Uterus (tissue), 3 donors: ENCODE measurements at regions not wholly inside any gene's neighbourhood (a gene's known extent, or its start where the extent isn't known, plus 50 kb on each side); places are given as distances from the start of the nearest gene placed in this dataset.

ENCODE experiments used
- DNase-seq, 2 donors: peaks; one replicate each; pipeline ENCODE4 v3.0.0-alpha.2; 2019 to 2020
- H3K27ac ChIP-seq, 2 donors: fragments of 200-600 bp; sonication (generic); 1 replicate in 1 of 2; 2 replicates in 1 of 2; pipeline ENCODE4 v1.5.1; 2016 to 2018
- H3K27me3 ChIP-seq, 2 donors: fragments of 200-600 bp; sonication (generic); one replicate each; pipeline ENCODE4 v1.5.1; 2018 to 2019; ENCODE audit warnings: control low read depth in 1 of 2
- H3K36me3 ChIP-seq, 2 donors: fragments of 200-600 bp; sonication (generic); one replicate each; pipeline ENCODE4 v1.5.1; 2019; ENCODE audit warnings: control low read depth in 1 of 2
- H3K4me1 ChIP-seq, 2 donors: fragments of 200-600 bp; sonication (generic); one replicate each; pipeline ENCODE4 v1.5.1; 2018 to 2019; ENCODE audit warnings: control low read depth in 1 of 2
- H3K4me3 ChIP-seq, 2 donors: fragments of 200-600 bp; sonication (generic); 1 replicate in 1 of 2; 2 replicates in 1 of 2; pipeline ENCODE4 v1.5.1; 2018 to 2019; ENCODE audit warnings: mild to moderate bottlenecking in 1 of 2
- H3K9me3 ChIP-seq, 2 donors: fragments of 200-600 bp; sonication (generic); one replicate each; pipeline ENCODE4 v1.5.1; 2019; ENCODE audit warnings: control low read depth in 1 of 2
- POLR2A ChIP-seq, 2 donors: fragments of 450-650 bp; IDR thresholded peaks; one replicate each; pipeline ENCODE4 v1.6.1; 2016; ENCODE audit warnings: antibody characterized with exemption in 2 of 2, mild to moderate bottlenecking in 1 of 2, moderate library complexity in 1 of 2
- intact Hi-C: fragments of 100-400 bp; cut with DNase I; formaldehyde crosslinking; loops from one replicate; pipeline ENCODE4 v1.15.1; 2023; ENCODE audit warnings: low total_unique reads
- TF ChIP-seq, protein P1 (sequence below), 4 experiments: fragments of 200-600 bp in 2 of 4; fragments of 450-650 bp in 2 of 4; sonication (generic) in 2 of 4; IDR thresholded peaks; one replicate each; pipeline ENCODE4 v1.5.1; 2016 to 2019; ENCODE audit warnings: antibody characterized with exemption in 4 of 4, mild to moderate bottlenecking in 2 of 4, moderate library complexity in 1 of 4
- donor health status: DM: yes; HTN: yes; CAD: no.

- Histone ChIP-seq H3K9me3 (no peaks in the 10 kb centered on the region), H3K27ac (no peak overlapping the region), H3K27me3 (no peaks in the 10 kb centered on the region), H3K36me3 (no peaks in the 10 kb centered on the region), H3K4me3 (no peak overlapping the region), H3K4me1 (no peaks in the 10 kb centered on the region)
- DNase-seq, result no peak
- intact Hi-C loops, result no loop called here
- no peak for TF ChIP-seq POLR2A (IDR thresholded peaks at IDR 0.05)
- TF ChIP-seq, protein P1, sequence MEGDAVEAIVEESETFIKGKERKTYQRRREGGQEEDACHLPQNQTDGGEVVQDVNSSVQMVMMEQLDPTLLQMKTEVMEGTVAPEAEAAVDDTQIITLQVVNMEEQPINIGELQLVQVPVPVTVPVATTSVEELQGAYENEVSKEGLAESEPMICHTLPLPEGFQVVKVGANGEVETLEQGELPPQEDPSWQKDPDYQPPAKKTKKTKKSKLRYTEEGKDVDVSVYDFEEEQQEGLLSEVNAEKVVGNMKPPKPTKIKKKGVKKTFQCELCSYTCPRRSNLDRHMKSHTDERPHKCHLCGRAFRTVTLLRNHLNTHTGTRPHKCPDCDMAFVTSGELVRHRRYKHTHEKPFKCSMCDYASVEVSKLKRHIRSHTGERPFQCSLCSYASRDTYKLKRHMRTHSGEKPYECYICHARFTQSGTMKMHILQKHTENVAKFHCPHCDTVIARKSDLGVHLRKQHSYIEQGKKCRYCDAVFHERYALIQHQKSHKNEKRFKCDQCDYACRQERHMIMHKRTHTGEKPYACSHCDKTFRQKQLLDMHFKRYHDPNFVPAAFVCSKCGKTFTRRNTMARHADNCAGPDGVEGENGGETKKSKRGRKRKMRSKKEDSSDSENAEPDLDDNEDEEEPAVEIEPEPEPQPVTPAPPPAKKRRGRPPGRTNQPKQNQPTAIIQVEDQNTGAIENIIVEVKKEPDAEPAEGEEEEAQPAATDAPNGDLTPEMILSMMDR (IDR thresholded peaks at IDR 0.05), result no peak
These were observed 523.1 kb upstream of the HS6ST1 start for GRCh38 chr2:128841803-128842202.

GRCh38 chr2:128867311-128867710 is 548.6 kb upstream of the HS6ST1 start:
- no peak for DNase-seq
- no peaks in the 10 kb centered on the region for H3K27me3 ChIP-seq
- intact Hi-C loops, result no loop called here
- no peak overlapping the region for H3K27ac ChIP-seq
- TF ChIP-seq POLR2A (IDR thresholded peaks at IDR 0.05), result no peak
- TF ChIP-seq, protein P1 (IDR thresholded peaks at IDR 0.05), result no peak
- no peak overlapping the region for H3K4me3 ChIP-seq
- H3K4me1 ChIP-seq, result no peaks in the 10 kb centered on the region
- no peaks in the 10 kb centered on the region for H3K36me3 ChIP-seq
- no peaks in the 10 kb centered on the region for H3K9me3 ChIP-seq

DNA sequence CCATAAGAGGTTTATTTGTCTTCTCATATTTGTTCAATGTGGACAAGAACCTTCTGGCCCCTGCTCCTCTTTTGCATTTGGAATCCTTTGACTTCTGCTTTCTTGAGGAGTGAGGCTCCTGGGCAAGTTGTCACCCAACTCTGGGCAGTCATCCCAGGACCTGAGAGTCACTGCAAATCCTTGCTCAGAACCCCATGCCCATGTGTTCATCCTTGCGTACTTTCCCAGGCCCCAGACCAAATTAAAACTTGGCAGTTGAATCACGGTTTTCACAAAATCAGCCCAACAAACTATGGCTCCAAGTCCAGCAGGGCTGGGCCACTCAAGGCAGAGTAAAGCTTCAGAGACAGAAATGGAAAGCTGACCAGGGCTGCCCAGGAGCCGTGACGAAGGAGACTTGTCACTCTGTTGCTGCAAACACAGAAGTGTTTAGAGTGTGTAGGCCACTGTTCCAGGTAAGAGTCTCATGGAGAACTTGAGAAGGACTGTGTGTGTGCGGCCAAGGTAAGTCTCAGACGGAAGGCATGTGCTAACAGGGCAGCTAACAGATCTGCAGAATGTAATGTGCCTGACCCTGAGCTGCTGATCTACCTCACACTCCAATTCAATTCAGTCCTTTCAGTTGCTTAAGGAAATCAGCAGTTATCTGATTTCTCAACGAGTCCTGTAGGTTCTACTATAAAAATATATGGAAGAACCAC is 549.4 kb upstream of the HS6ST1 start:
- Histone ChIP-seq H3K9me3 (no peaks in the 10 kb centered on the region), H3K4me3 (no peak overlapping the region), H3K27ac (no peak overlapping the region), H3K36me3 (no peaks in the 10 kb centered on the region), H3K27me3 (no peaks in the 10 kb centered on the region), H3K4me1 (no peaks in the 10 kb centered on the region)
- DNase-seq, result no peak
- intact Hi-C loops, result no loop called here
- TF ChIP-seq POLR2A (IDR thresholded peaks at IDR 0.05), result no peak
- TF ChIP-seq, protein P1 (IDR thresholded peaks at IDR 0.05), result no peak

- Histone ChIP-seq H3K4me1 (no peaks in the 10 kb centered on the region), H3K27me3 (no peaks in the 10 kb centered on the region), H3K4me3 (no peak overlapping the region), H3K36me3 (no peaks in the 10 kb centered on the region), H3K27ac (no peak overlapping the region), H3K9me3 (no peaks in the 10 kb centered on the region)
- no peak for TF ChIP-seq POLR2A (IDR thresholded peaks at IDR 0.05)
- TF ChIP-seq, protein P1 (IDR thresholded peaks at IDR 0.05), result no peak
- intact Hi-C loops, result no loop called here
- no peak for DNase-seq
These were observed 550.3 kb upstream of the HS6ST1 start for GRCh38 chr2:128868686-128869551.

- H3K27me3 ChIP-seq, result no peaks in the 10 kb centered on the region
- H3K4me3 ChIP-seq, result no peak overlapping the region
- H3K4me1 ChIP-seq, result no peaks in the 10 kb centered on the region
- H3K9me3 ChIP-seq, result no peaks in the 10 kb centered on the region
- H3K27ac ChIP-seq, result no peak overlapping the region
- H3K36me3 ChIP-seq, result no peaks in the 10 kb centered on the region
- TF ChIP-seq, protein P1 (IDR thresholded peaks at IDR 0.05), result no peak
- no peak for TF ChIP-seq POLR2A (IDR thresholded peaks at IDR 0.05)
- intact Hi-C loops, result no loop called here
- DNase-seq, result no peak
These were observed 555.9 kb upstream of the HS6ST1 start for GRCh38 chr2:128874608-128875007.
